ENCODE measurements at regions not wholly inside any gene's neighbourhood (a gene's known extent, or its start where the extent isn't known, plus 50 kb on each side); places are given as distances from the start of the nearest gene placed in this dataset.

- no peak for FAIRE-seq
- 0 out of 6 replicates have a peak, but pooled peaks of 1 of the 2 experiments have one; percentile 16 for ATAC-seq
- H3K4me2 ChIP-seq = no peak overlapping the region
- H3K4me3 ChIP-seq = no peak overlapping the region
- no peak overlapping the region for H3K27ac ChIP-seq
- WGBS (ENCODE audit: missing lambda C conversion rate) = 69% methylated on average over 12 of the region's 14 CpGs
- DNase-seq (ENCODE audit: low read depth in 1 of 2, low spot score in 1 of 2) = no peak
- POLR2A ChIA-PET = no interaction called here
- peaks cover 7% of the 10 kb centered on the region for H3K9me3 ChIP-seq
- CTCF ChIA-PET = interaction anchor here (1.0 kb wide), 1 partner anchor 33 kb away, joined by 3 read pairs; no protein-coding TSS in a partner anchor
- 0 out of 3 replicates have a peak, but pooled peaks cover 2% of the 10 kb centered on the region for H3K4me1 ChIP-seq
- TF ChIP-seq, protein P1, sequence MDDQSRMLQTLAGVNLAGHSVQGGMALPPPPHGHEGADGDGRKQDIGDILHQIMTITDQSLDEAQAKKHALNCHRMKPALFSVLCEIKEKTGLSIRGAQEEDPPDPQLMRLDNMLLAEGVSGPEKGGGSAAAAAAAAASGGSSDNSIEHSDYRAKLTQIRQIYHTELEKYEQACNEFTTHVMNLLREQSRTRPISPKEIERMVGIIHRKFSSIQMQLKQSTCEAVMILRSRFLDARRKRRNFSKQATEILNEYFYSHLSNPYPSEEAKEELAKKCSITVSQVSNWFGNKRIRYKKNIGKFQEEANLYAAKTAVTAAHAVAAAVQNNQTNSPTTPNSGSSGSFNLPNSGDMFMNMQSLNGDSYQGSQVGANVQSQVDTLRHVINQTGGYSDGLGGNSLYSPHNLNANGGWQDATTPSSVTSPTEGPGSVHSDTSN (IDR thresholded peaks at IDR 0.05) = no peak
- no peak for TF ChIP-seq EHF (CRISPR knock-in tag; IDR thresholded peaks at IDR 0.05)
- no peak for TF ChIP-seq HDAC2 (IDR thresholded peaks at IDR 0.05)
- no peak for TF ChIP-seq POLR2AphosphoS2 (conservative IDR thresholded peaks at IDR 0.05; ENCODE audit: low read length)
- TF ChIP-seq CBX2 (IDR thresholded peaks at IDR 0.05; ENCODE audit: borderline replicate concordance, low read depth) = no peak
- TF ChIP-seq FOSL2 (IDR thresholded peaks at IDR 0.05) = no peak
- no peak for TF ChIP-seq FOSL2 (CRISPR knock-in tag; IDR thresholded peaks at IDR 0.05)
Observed at GRCh38 chr10:118978316-118978997, 51.1 kb upstream of the NANOS1 start.

GRCh38 chr10:118978998-118979350, 50.5 kb upstream of the NANOS1 start:
- CTCF ChIA-PET = interaction anchor here (1.0 kb wide), 1 partner anchor 34 kb away, joined by 3 read pairs; no protein-coding TSS in a partner anchor
- Histone ChIP-seq H3K4me2 (no peak overlapping the region), H3K27ac (no peak overlapping the region), H3K4me1 (0 out of 3 replicates have a peak, but pooled peaks cover 3% of the 10 kb centered on the region), H3K4me3 (no peak overlapping the region), H3K9me3 (peaks cover 2% of the 10 kb centered on the region)
- POLR2A ChIA-PET = no interaction called here
- ATAC-seq (no peak), DNase-seq (ENCODE audit: low read depth in 1 of 2, low spot score in 1 of 2) (no peak), FAIRE-seq (no peak)
- 83% methylated on average over 6 of the region's 6 CpGs for WGBS (ENCODE audit: missing lambda C conversion rate)
- TF ChIP-seq BCL3 (IDR thresholded peaks at IDR 0.05) (no peak), REST (IDR thresholded peaks at IDR 0.05) (no peak), POLR2AphosphoS2 (conservative IDR thresholded peaks at IDR 0.05; ENCODE audit: low read length) (no peak), MAFK (IDR thresholded peaks at IDR 0.05; ENCODE audit: partially characterized antibody) (no peak), CHD4 (IDR thresholded peaks at IDR 0.05; ENCODE audit: borderline replicate concordance) (no peak), ZC3H11A (IDR thresholded peaks at IDR 0.05) (no peak), KDM5A (IDR thresholded peaks at IDR 0.05) (no peak), CBX8 (IDR thresholded peaks at IDR 0.05) (no peak), HEYL (CRISPR knock-in tag; IDR thresholded peaks at IDR 0.05) (no peak), POLR2A (IDR thresholded peaks at IDR 0.05; ENCODE audit: low read length) (no peak), EP300 (IDR thresholded peaks at IDR 0.05) (no peak), RAD21 (conservative IDR thresholded peaks at IDR 0.05 in 1 of 2, IDR thresholded peaks at IDR 0.05 in 1 of 2) (no peak), NPAS2 (CRISPR knock-in tag; IDR thresholded peaks at IDR 0.05; ENCODE audit: borderline replicate concordance) (no peak), FOSB (CRISPR knock-in tag; IDR thresholded peaks at IDR 0.05) (no peak), NFE2L2 (conservative IDR thresholded peaks at IDR 0.05; ENCODE audit: low read length) (no peak), ATOH8 (CRISPR knock-in tag; IDR thresholded peaks at IDR 0.05; ENCODE audit: low read depth) (no peak)
- TF ChIP-seq, protein P2, sequence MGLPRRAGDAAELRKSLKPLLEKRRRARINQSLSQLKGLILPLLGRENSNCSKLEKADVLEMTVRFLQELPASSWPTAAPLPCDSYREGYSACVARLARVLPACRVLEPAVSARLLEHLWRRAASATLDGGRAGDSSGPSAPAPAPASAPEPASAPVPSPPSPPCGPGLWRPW (IDR thresholded peaks at IDR 0.05) = no peak
